ENCODE measurements at regions not wholly inside any gene's neighbourhood (a gene's known extent, or its start where the extent isn't known, plus 50 kb on each side); places are given as distances from the start of the nearest gene placed in this dataset.

DNA sequence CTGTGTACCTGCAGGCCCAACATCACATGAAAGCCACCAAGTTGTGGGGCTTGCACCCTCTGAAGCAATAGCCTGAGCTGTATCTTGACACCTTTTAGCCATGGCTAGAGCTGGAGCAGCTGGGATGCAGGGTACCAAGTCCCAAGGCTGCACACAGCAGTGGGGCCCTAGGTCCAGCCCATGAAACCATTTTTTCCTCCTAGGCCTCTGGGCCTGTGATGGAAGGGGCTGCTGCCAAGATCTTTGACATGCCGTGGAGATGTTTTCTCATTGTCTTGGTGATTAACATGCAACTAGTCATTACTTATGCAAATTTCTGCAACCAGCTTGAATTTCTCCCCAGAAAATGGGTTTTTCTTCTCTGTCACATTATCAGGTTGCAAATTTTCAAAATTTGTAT is 387.2 kb upstream of the RIOK2 start:
- TF ChIP-seq, protein P1, sequence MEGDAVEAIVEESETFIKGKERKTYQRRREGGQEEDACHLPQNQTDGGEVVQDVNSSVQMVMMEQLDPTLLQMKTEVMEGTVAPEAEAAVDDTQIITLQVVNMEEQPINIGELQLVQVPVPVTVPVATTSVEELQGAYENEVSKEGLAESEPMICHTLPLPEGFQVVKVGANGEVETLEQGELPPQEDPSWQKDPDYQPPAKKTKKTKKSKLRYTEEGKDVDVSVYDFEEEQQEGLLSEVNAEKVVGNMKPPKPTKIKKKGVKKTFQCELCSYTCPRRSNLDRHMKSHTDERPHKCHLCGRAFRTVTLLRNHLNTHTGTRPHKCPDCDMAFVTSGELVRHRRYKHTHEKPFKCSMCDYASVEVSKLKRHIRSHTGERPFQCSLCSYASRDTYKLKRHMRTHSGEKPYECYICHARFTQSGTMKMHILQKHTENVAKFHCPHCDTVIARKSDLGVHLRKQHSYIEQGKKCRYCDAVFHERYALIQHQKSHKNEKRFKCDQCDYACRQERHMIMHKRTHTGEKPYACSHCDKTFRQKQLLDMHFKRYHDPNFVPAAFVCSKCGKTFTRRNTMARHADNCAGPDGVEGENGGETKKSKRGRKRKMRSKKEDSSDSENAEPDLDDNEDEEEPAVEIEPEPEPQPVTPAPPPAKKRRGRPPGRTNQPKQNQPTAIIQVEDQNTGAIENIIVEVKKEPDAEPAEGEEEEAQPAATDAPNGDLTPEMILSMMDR (IDR thresholded peaks at IDR 0.05): no peak
- TF ChIP-seq POLR2AphosphoS5 (IDR thresholded peaks at IDR 0.05; ENCODE audit: low read depth, low read length) (no peak), SIN3A (IDR thresholded peaks at IDR 0.05; ENCODE audit: borderline replicate concordance, insufficient read depth, low read depth, low read length) (no peak)
